ENCODE measurements at regions not wholly inside any gene's neighbourhood (a gene's known extent, or its start where the extent isn't known, plus 50 kb on each side); places are given as distances from the start of the nearest gene placed in this dataset.

DNA sequence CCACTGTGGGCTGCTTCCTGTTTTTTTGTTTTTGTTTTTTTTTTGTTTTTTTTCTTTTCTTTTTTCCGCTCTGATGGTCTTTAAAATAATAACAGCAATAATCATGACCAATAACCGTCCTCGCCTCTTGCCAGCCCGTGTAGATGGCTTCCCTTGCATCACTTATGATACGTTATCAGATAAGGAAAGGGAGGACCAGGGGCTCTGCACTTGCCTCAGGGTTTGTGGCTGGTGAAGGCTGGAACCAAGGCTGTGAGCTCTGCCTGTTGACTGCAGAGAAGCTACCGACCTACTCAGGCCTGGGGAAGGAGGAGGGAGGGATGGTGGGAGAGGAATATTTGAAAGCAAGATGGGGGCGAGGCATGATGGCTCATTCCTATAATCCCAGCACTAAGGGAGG is 114.0 kb upstream of the SDK2 start:
- ATAC-seq, result no peak
- 62 to 73% (median 62%) methylated on average over 7 of the region's 7 CpGs for WGBS, 3 donors
- Histone ChIP-seq H3K36me3 (ENCODE audit: insufficient read depth in 1 of 2, low read depth in 1 of 2) (no peaks in the 10 kb centered on the region), H3K9me3 (no peaks in the 10 kb centered on the region), H3K27me3 (ENCODE audit: insufficient read depth in 3 of 3, low read length in 2 of 3) (peaks cover 0 to 20% (median 6%) of the 10 kb centered on the region in 3 donors), H3K4me1 (no peaks in the 10 kb centered on the region), H3K27ac (no peak overlapping the region), H3K4me3 (no peak overlapping the region)
- intact Hi-C loops (cut with DNase I), result no loop called here
- no peak for DNase-seq
- TF ChIP-seq CTCF (IDR thresholded peaks at IDR 0.05), result no peak

- ATAC-seq (no peak), DNase-seq (no peak)
- no peak overlapping the region for H3K4me3 ChIP-seq
- 58 to 66% (median 60%) methylated on average over 8 of the region's 8 CpGs for WGBS, 3 donors
- TF ChIP-seq CTCF (IDR thresholded peaks at IDR 0.05), result no peak
- no peak overlapping the region for H3K27ac ChIP-seq
- peaks cover 0 to 18% (median 6%) of the 10 kb centered on the region in 3 donors for H3K27me3 ChIP-seq (ENCODE audit: insufficient read depth in 3 of 3, low read length in 2 of 3)
- H3K36me3 ChIP-seq (ENCODE audit: insufficient read depth in 1 of 2, low read depth in 1 of 2), result no peaks in the 10 kb centered on the region
- intact Hi-C loops (cut with DNase I), result no loop called here
- no peaks in the 10 kb centered on the region for H3K9me3 ChIP-seq
- H3K4me1 ChIP-seq, result no peaks in the 10 kb centered on the region
Measured at GRCh38 chr17:73759324-73759723, 115.1 kb upstream of the SDK2 start.

- DNase-seq (no peak), ATAC-seq (no peak)
- no peak overlapping the region for H3K4me3 ChIP-seq
- intact Hi-C loops (cut with DNase I), result no loop called here
- no peaks in the 10 kb centered on the region for H3K4me1 ChIP-seq
- no peak overlapping the region for H3K27ac ChIP-seq
- TF ChIP-seq CTCF (IDR thresholded peaks at IDR 0.05), result no peak
- H3K9me3 ChIP-seq, result no peaks in the 10 kb centered on the region
- 40 to 49% (median 42%) methylated on average over 18 of the region's 18 CpGs for WGBS, 3 donors
- peaks cover 0 to 18% (median 4%) of the 10 kb centered on the region in 3 donors for H3K27me3 ChIP-seq (ENCODE audit: insufficient read depth in 3 of 3, low read length in 2 of 3)
- no peaks in the 10 kb centered on the region for H3K36me3 ChIP-seq (ENCODE audit: insufficient read depth in 1 of 2, low read depth in 1 of 2)
Measured at GRCh38 chr17:73759734-73760438, 115.6 kb upstream of the SDK2 start.

DNA sequence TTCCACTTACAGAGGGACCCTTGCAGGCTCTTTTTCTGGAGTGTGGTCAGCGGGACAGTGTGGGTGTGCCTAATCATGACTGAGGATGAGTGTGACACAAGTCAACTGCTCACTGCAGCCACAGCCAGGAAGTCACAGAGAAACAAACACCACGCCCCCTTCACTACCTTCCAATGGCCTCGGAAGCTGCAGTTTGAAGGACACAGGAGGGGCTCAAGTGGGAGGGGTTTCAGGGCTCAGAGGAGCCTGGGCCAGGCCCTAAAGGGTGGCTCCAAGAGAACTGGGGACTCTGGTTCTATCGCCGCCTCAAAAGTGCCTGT is 116.2 kb upstream of the SDK2 start:
- no peak for TF ChIP-seq CTCF (IDR thresholded peaks at IDR 0.05)
- intact Hi-C loops (cut with DNase I), result no loop called here
- no peaks in the 10 kb centered on the region for H3K4me1 ChIP-seq
- WGBS, 3 donors, result 71 to 80% (median 79%) methylated on average over 5 of the region's 5 CpGs
- ATAC-seq (no peak), DNase-seq (no peak)
- no peaks in the 10 kb centered on the region for H3K9me3 ChIP-seq
- H3K27me3 ChIP-seq (ENCODE audit: insufficient read depth in 3 of 3, low read length in 2 of 3), result peaks cover 0 to 18% (median 3%) of the 10 kb centered on the region in 3 donors
- H3K27ac ChIP-seq, result no peak overlapping the region
- no peak overlapping the region for H3K4me3 ChIP-seq
- no peaks in the 10 kb centered on the region for H3K36me3 ChIP-seq (ENCODE audit: insufficient read depth in 1 of 2, low read depth in 1 of 2)

All from psoas muscle (tissue), 7 donors.